ENCODE measurements at regions not wholly inside any gene's neighbourhood (a gene's known extent, or its start where the extent isn't known, plus 50 kb on each side); places are given as distances from the start of the nearest gene placed in this dataset.

DNA sequence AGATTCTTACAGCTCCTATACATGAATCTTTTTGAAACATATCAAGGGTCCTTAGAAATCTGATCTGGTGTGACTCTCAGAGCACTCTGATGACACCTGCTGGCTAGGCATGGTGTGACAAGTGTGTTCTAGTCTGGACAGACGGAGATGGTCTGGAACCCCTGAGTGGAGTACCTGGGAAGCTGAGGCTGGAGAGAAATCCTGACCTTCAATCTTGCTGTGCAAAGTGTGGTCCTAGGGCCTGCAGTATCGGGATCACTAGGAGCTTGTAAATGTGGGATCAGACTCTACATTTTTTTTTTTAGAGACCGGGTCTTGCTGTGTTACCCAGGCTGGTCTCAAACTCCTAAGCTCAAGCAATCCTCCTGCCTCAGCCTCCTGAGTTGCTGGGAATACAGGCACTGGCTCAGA is 78.6 kb upstream of the SOD1 start:
- H3K4me1 ChIP-seq (replicated peaks in 1 of 2; ENCODE audit: control insufficient read depth in 2 of 2, insufficient read depth in 2 of 2, low read length in 2 of 2): no peaks in the 10 kb centered on the region
- TF ChIP-seq, protein P1, sequence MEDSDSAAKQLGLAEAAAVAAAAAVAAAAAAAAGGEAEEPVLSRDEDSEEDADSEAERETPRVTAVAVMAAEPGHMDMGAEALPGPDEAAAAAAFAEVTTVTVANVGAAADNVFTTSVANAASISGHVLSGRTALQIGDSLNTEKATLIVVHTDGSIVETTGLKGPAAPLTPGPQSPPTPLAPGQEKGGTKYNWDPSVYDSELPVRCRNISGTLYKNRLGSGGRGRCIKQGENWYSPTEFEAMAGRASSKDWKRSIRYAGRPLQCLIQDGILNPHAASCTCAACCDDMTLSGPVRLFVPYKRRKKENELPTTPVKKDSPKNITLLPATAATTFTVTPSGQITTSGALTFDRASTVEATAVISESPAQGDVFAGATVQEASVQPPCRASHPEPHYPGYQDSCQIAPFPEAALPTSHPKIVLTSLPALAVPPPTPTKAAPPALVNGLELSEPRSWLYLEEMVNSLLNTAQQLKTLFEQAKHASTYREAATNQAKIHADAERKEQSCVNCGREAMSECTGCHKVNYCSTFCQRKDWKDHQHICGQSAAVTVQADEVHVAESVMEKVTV (CRISPR knock-in tag; IDR thresholded peaks at IDR 0.05): peak; percentile 73
- TF ChIP-seq NFE2 (IDR thresholded peaks at IDR 0.05; ENCODE audit: low read depth): no peak
- TF ChIP-seq ZNF717 (CRISPR knock-in tag; IDR thresholded peaks at IDR 0.05): no peak
- TF ChIP-seq SMC3 (conservative IDR thresholded peaks at IDR 0.05; ENCODE audit: insufficient read depth, low read depth, low read length): peak; percentile 94
- TF ChIP-seq, protein P2, sequence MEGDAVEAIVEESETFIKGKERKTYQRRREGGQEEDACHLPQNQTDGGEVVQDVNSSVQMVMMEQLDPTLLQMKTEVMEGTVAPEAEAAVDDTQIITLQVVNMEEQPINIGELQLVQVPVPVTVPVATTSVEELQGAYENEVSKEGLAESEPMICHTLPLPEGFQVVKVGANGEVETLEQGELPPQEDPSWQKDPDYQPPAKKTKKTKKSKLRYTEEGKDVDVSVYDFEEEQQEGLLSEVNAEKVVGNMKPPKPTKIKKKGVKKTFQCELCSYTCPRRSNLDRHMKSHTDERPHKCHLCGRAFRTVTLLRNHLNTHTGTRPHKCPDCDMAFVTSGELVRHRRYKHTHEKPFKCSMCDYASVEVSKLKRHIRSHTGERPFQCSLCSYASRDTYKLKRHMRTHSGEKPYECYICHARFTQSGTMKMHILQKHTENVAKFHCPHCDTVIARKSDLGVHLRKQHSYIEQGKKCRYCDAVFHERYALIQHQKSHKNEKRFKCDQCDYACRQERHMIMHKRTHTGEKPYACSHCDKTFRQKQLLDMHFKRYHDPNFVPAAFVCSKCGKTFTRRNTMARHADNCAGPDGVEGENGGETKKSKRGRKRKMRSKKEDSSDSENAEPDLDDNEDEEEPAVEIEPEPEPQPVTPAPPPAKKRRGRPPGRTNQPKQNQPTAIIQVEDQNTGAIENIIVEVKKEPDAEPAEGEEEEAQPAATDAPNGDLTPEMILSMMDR (IDR thresholded peaks at IDR 0.05 in 2 of 3, conservative IDR thresholded peaks at IDR 0.05 in 1 of 3; ENCODE audit: insufficient read depth in 2 of 3, low read depth in 1 of 3, low read length in 3 of 3): peak; percentile 82 to 89 (median 87)
- TF ChIP-seq, protein P3, sequence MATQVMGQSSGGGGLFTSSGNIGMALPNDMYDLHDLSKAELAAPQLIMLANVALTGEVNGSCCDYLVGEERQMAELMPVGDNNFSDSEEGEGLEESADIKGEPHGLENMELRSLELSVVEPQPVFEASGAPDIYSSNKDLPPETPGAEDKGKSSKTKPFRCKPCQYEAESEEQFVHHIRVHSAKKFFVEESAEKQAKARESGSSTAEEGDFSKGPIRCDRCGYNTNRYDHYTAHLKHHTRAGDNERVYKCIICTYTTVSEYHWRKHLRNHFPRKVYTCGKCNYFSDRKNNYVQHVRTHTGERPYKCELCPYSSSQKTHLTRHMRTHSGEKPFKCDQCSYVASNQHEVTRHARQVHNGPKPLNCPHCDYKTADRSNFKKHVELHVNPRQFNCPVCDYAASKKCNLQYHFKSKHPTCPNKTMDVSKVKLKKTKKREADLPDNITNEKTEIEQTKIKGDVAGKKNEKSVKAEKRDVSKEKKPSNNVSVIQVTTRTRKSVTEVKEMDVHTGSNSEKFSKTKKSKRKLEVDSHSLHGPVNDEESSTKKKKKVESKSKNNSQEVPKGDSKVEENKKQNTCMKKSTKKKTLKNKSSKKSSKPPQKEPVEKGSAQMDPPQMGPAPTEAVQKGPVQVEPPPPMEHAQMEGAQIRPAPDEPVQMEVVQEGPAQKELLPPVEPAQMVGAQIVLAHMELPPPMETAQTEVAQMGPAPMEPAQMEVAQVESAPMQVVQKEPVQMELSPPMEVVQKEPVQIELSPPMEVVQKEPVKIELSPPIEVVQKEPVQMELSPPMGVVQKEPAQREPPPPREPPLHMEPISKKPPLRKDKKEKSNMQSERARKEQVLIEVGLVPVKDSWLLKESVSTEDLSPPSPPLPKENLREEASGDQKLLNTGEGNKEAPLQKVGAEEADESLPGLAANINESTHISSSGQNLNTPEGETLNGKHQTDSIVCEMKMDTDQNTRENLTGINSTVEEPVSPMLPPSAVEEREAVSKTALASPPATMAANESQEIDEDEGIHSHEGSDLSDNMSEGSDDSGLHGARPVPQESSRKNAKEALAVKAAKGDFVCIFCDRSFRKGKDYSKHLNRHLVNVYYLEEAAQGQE (IDR thresholded peaks at IDR 0.05; ENCODE audit: borderline replicate concordance): peak; percentile 77; the same call in 1 of the 2 replicates
- TF ChIP-seq, protein P3 (CRISPR knock-in tag; IDR thresholded peaks at IDR 0.05; ENCODE audit: low read depth): no peak
- TF ChIP-seq CC2D1A (IDR thresholded peaks at IDR 0.05): peak; percentile 43; the same call in 1 of the 2 replicates
- TF ChIP-seq NCOA6 (IDR thresholded peaks at IDR 0.05): no peak
- 0 out of 2 replicates have a peak, but pooled peaks have one; percentile 29 for TF ChIP-seq SMAD4 (CRISPR knock-in tag; conservative IDR thresholded peaks at IDR 0.05)
- no peak for TF ChIP-seq ZNF77 (CRISPR knock-in tag; IDR thresholded peaks at IDR 0.05)
- TF ChIP-seq RAD21 (CRISPR knock-in tag; conservative IDR thresholded peaks at IDR 0.05 in 1 of 2, IDR thresholded peaks at IDR 0.05 in 1 of 2): peak; percentile 75 to 91

More for the DNA sequence above, 78.6 kb upstream of the SOD1 start:
- H3K4me2 ChIP-seq (ENCODE audit: insufficient read depth, low read length): no peak overlapping the region
- WGBS (ENCODE audit: insufficient coverage, low coverage, missing lambda C conversion rate): 0% methylated on average over 3 of the region's 3 CpGs
- H3K9me1 ChIP-seq (ENCODE audit: control insufficient read depth, insufficient read depth, low read length): no peaks in the 10 kb centered on the region
- H3K9me3 ChIP-seq (replicated peaks; ENCODE audit: control insufficient read depth, insufficient read depth, low read depth, low read length): no peaks in the 10 kb centered on the region
- H4K20me1 ChIP-seq (replicated peaks; ENCODE audit: control insufficient read depth, insufficient read depth, low read length): no peaks in the 10 kb centered on the region
- H3K36me3 ChIP-seq (ENCODE audit: control insufficient read depth, insufficient read depth, low read length): no peaks in the 10 kb centered on the region
- H3K79me2 ChIP-seq (ENCODE audit: control insufficient read depth, insufficient read depth, low read length): no peaks in the 10 kb centered on the region
- peak; percentile 98 for ATAC-seq
- H3K27me3 ChIP-seq (ENCODE audit: control insufficient read depth in 2 of 2, insufficient read depth in 2 of 2, low read length in 2 of 2): peaks cover 11 to 12% of the 10 kb centered on the region in 2 experiments; a peak in 3 of 5 replicates
- H3K4me3 ChIP-seq: no peak overlapping the region
- H3K27ac ChIP-seq (ENCODE audit: extremely low read depth, low read depth, low read length): no peak overlapping the region
- ChIA-PET POLR2A (interaction anchor here (0.7 to 1.0 kb wide), 2 partner anchors 28 to 378 kb away, joined by 3 to 4 read pairs; no protein-coding TSS in a partner anchor), CTCF (ENCODE audit: low intra/inter-chr PET ratio) (interaction anchor here (0.6 to 3.2 kb wide), 4 partner anchors 24 to 392 kb away, joined by 3 to 19 read pairs (median 6); no protein-coding TSS in a partner anchor)
- peak; percentile 99 for FAIRE-seq
- in situ Hi-C loops (cut with MboI) (no loop called here), intact Hi-C loops (cut with micrococcal nuclease) (loop anchor here (1.0 to 10.0 kb wide), 4 partner anchors 124 to 482 kb away; partner anchors contain the start of gene TIAM1)
- H3K9ac ChIP-seq (ENCODE audit: insufficient read depth in 1 of 2, low read depth in 2 of 2, low read length in 2 of 2): no peak overlapping the region
- peak; percentile 65 to 79 (median 72) for DNase-seq (ENCODE audit: extremely low read depth in 1 of 4, low spot score in 3 of 4)
- no peak overlapping the region for H2AFZ ChIP-seq (ENCODE audit: low read depth, low read length)
- BruUV-seq (replicated peaks): no TSS peak
